GM12878 (cell line): ENCODE measurements at regions not wholly inside any gene's neighbourhood (a gene's known extent, or its start where the extent isn't known, plus 50 kb on each side); places are given as distances from the start of the nearest gene placed in this dataset.

ENCODE experiments used
- ATF3 ChIP-seq: IDR thresholded peaks from 2 replicates; pipeline ENCODE4 v1.6.1; 2011; ENCODE audit warnings: low read depth, mild to moderate bottlenecking, low read length, moderate library complexity, borderline replicate concordance; ENCODE audit errors: extremely low read depth
- CTCF ChIP-seq, 3 experiments: IDR thresholded peaks in 2 of 3; conservative IDR thresholded peaks in 1 of 3; 2 replicates each; pipeline ENCODE4 v1.5.1; 2011; ENCODE audit warnings: low read depth in 3 of 3, low read length in 3 of 3, mild to moderate bottlenecking in 3 of 3, control low read depth in 2 of 3, moderate library complexity in 2 of 3, inconsistent platforms in 1 of 3, mixed read lengths in 1 of 3; ENCODE audit not compliant: control insufficient read depth in 2 of 3, insufficient read depth in 1 of 3; ENCODE audit errors: extremely low read depth in 1 of 3
- EED ChIP-seq: sonication (generic); IDR thresholded peaks from 2 replicates; pipeline ENCODE4 v1.6.1; 2016; ENCODE audit warnings: antibody characterized with exemption, low read depth
- JUNB ChIP-seq: IDR thresholded peaks from 2 replicates; pipeline ENCODE4 v1.6.1; 2016; ENCODE audit warnings: antibody characterized with exemption, mild to moderate bottlenecking
- JUND ChIP-seq: IDR thresholded peaks from 2 replicates; pipeline ENCODE4 v1.6.1; 2012; ENCODE audit warnings: low read depth, mild to moderate bottlenecking, low read length, improper control_type of control experiment, moderate library complexity
- MTA2 ChIP-seq: fragments of 450-650 bp; IDR thresholded peaks from 2 replicates; pipeline ENCODE4 v1.6.1; 2016; ENCODE audit warnings: low read depth, mild to moderate bottlenecking, moderate library complexity
- PAX8 ChIP-seq: fragments of 450-650 bp; IDR thresholded peaks from 2 replicates; pipeline ENCODE4 v1.6.1; 2017; ENCODE audit warnings: mild to moderate bottlenecking, moderate library complexity
- TAF1 ChIP-seq: IDR thresholded peaks from 2 replicates; pipeline ENCODE4 v1.6.1; 2011; ENCODE audit warnings: mild to moderate bottlenecking, low read depth, low read length, borderline replicate concordance
- USF1 ChIP-seq: IDR thresholded peaks from 2 replicates; pipeline ENCODE4 v1.6.1; 2011; ENCODE audit warnings: borderline replicate concordance, low read depth, mild to moderate bottlenecking, moderate library complexity, mixed read lengths, low read length; ENCODE audit not compliant: insufficient read depth; ENCODE audit errors: extremely low read length
- YY1 ChIP-seq: IDR thresholded peaks from 2 replicates; pipeline ENCODE4 v1.6.1; 2011; ENCODE audit warnings: low read depth, mild to moderate bottlenecking, low read length
- ZBTB33 ChIP-seq: fragments of 450-650 bp; IDR thresholded peaks from 2 replicates; pipeline ENCODE4 v1.6.1; 2017; ENCODE audit warnings: mild to moderate bottlenecking
- TF ChIP-seq, protein P1 (sequence below): fragments of 450-650 bp; conservative IDR thresholded peaks from 2 replicates; pipeline ENCODE4 v1.6.1; 2017; ENCODE audit warnings: mild to moderate bottlenecking, moderate library complexity

DNA sequence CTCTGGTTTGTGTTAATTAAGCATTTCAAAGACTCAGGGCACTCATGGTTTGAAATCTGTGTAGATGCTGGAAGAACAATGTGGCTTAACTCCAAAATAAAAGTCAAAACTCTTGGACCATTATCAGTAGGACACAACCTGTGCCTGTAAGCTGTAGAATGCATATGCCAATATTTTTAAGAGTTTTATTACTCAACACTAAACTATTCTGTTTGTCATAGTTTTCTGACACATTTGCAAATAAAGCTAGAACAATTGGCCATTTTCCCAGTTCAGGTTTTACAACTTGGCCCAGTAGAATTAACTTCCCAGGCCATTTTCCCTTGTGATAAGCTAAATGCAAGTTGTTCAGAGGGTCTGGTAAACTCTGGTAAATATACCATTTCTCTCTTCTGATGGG, 713.1 kb downstream of the CBLN2 start:
- TF ChIP-seq, protein P1, sequence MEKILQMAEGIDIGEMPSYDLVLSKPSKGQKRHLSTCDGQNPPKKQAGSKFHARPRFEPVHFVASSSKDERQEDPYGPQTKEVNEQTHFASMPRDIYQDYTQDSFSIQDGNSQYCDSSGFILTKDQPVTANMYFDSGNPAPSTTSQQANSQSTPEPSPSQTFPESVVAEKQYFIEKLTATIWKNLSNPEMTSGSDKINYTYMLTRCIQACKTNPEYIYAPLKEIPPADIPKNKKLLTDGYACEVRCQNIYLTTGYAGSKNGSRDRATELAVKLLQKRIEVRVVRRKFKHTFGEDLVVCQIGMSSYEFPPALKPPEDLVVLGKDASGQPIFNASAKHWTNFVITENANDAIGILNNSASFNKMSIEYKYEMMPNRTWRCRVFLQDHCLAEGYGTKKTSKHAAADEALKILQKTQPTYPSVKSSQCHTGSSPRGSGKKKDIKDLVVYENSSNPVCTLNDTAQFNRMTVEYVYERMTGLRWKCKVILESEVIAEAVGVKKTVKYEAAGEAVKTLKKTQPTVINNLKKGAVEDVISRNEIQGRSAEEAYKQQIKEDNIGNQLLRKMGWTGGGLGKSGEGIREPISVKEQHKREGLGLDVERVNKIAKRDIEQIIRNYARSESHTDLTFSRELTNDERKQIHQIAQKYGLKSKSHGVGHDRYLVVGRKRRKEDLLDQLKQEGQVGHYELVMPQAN = no peak
- TF ChIP-seq MTA2 (no peak), ATF3 (no peak), PAX8 (no peak), EED (no peak), JUNB (no peak), YY1 (no peak), CTCF (IDR thresholded peaks at IDR 0.05 in 2 of 3, conservative IDR thresholded peaks at IDR 0.05 in 1 of 3; ENCODE audit: control insufficient read depth in 2 of 3, extremely low read depth in 1 of 3, insufficient read depth in 1 of 3, low read depth in 3 of 3, low read length in 3 of 3) (no peak), ZBTB33 (no peak), USF1 (no peak), JUND (no peak), TAF1 (no peak)
